PC-3 (cell line): ENCODE measurements at regions not wholly inside any gene's neighbourhood (a gene's known extent, or its start where the extent isn't known, plus 50 kb on each side); places are given as distances from the start of the nearest gene placed in this dataset.

Source experiments
- ATAC-seq: fragments of 200-7000 bp; cut with Tn5 transposase; 2 replicates; pipeline ENCODE4 v1.9.1; 2020; ENCODE audit warnings: mild to moderate bottlenecking, moderate library complexity
- BruUV-seq: library from RNA; stranded (reverse); fragments of 400-500 nt; replicated peaks from 2 replicates; lab custom pipeline; 2021; lab: Mats Ljungman, UMichigan
- CTCF ChIA-PET: fragments of 300-600 bp; sonication (Branson Sonifier 250); formaldehyde crosslinking; loops from one replicate; lab custom pipeline; 2022; ENCODE audit warnings: antibody characterized with exemption; lab: Charles Lee
- POLR2A ChIA-PET: fragments of 300-600 bp; sonication (Branson Sonifier 250); formaldehyde crosslinking; loops from one replicate; lab custom pipeline; 2022; ENCODE audit warnings: antibody characterized with exemption; ENCODE audit not compliant: unreplicated experiment; lab: Charles Lee
- DNase-seq: peaks from one replicate; pipeline ENCODE4 v3.0.0-alpha.2; 2015
- H2AFZ ChIP-seq: fragments of 300-600 bp; sonication (generic); 2 replicates; pipeline ENCODE4 v1.6.0; 2016; ENCODE audit warnings: antibody characterized with exemption, low read length
- H3F3A ChIP-seq: fragments of 300-600 bp; sonication (generic); one replicate; pipeline ENCODE4 v1.6.0; 2017; ENCODE audit warnings: antibody characterized with exemption, low read length, control low read depth, mild to moderate bottlenecking; ENCODE audit not compliant: unreplicated experiment
- H3K27ac ChIP-seq: fragments of 300-600 bp; sonication (generic); 2 replicates; pipeline ENCODE4 v1.5.1; 2016; ENCODE audit warnings: mild to moderate bottlenecking, low read length
- H3K27me3 ChIP-seq: fragments of 300-600 bp; sonication (generic); 2 replicates; pipeline ENCODE4 v1.6.1; 2016; ENCODE audit warnings: low read length, mixed read lengths
- H3K36me3 ChIP-seq: fragments of 300-600 bp; sonication (generic); 2 replicates; pipeline ENCODE4 v1.6.1; 2016; ENCODE audit warnings: low read depth, mixed run types, low read length, mixed read lengths
- H3K4me1 ChIP-seq: fragments of 300-600 bp; sonication (generic); 2 replicates; pipeline ENCODE4 v1.5.1; 2016; ENCODE audit warnings: low read length; ENCODE audit not compliant: insufficient read depth
- H3K4me2 ChIP-seq: fragments of 300-600 bp; sonication (generic); 2 replicates; pipeline ENCODE4 v1.6.0; 2016; ENCODE audit warnings: low read length
- H3K4me3 ChIP-seq: fragments of 300-600 bp; sonication (generic); 2 replicates; pipeline ENCODE4 v1.5.1; 2016; ENCODE audit warnings: mild to moderate bottlenecking, low read length, mixed read lengths
- H3K79me2 ChIP-seq: fragments of 300-600 bp; sonication (generic); 2 replicates; pipeline ENCODE4 v1.6.1; 2017; ENCODE audit warnings: low read length, mixed read lengths
- H3K9ac ChIP-seq: fragments of 300-600 bp; sonication (generic); 2 replicates; pipeline ENCODE4 v1.6.0; 2016; ENCODE audit warnings: mild to moderate bottlenecking, low read length
- H3K9me2 ChIP-seq: fragments of 300-600 bp; sonication (generic); replicated peaks from 2 replicates; pipeline ENCODE4 v1.6.1; 2016; ENCODE audit warnings: mixed run types, low read length, mixed read lengths
- H3K9me3 ChIP-seq: fragments of 300-600 bp; sonication (generic); 2 replicates; pipeline ENCODE4 v1.6.1; 2016; ENCODE audit warnings: low read length, mixed read lengths
- H4K20me1 ChIP-seq: fragments of 300-600 bp; sonication (generic); 2 replicates; pipeline ENCODE4 v1.6.1; 2016; ENCODE audit warnings: low read length, mixed read lengths
- CTCF ChIP-seq: fragments of 300-600 bp; sonication (generic); conservative IDR thresholded peaks from 2 replicates; pipeline ENCODE4 v1.5.1; 2017; ENCODE audit warnings: antibody characterized with exemption, low read depth, mild to moderate bottlenecking, low read length
- EZH2 ChIP-seq: fragments of 300-600 bp; sonication (generic); IDR thresholded peaks from one replicate; pipeline ENCODE4 v1.6.1; 2017; ENCODE audit warnings: antibody characterized with exemption, mild to moderate bottlenecking, low read length; ENCODE audit not compliant: unreplicated experiment
- EZH2phosphoT487 ChIP-seq: fragments of 300-600 bp; sonication (generic); IDR thresholded peaks from 2 replicates; pipeline ENCODE4 v1.6.1; 2018; ENCODE audit warnings: mild to moderate bottlenecking, antibody characterized with exemption, low read length, borderline replicate concordance
- intact Hi-C: fragments of 100-400 bp; cut with micrococcal nuclease; formaldehyde crosslinking; loops from 2 replicates; pipeline ENCODE4 v1.9.0; 2023

- ATAC-seq (no peak), DNase-seq (no peak)
- BruUV-seq = no TSS peak
- no peak overlapping the region for H3K4me3 ChIP-seq
- intact Hi-C loops = no loop called here
- H3K79me2 ChIP-seq = no peaks in the 10 kb centered on the region
- H3F3A ChIP-seq = no peaks in the 10 kb centered on the region
- no peak for TF ChIP-seq EZH2phosphoT487
- H4K20me1 ChIP-seq = no peaks in the 10 kb centered on the region
- no peaks in the 10 kb centered on the region for H3K4me1 ChIP-seq
- peaks cover 10% of the 10 kb centered on the region; the same call in 1 of the 2 replicates for H3K27me3 ChIP-seq
- no peak overlapping the region for H3K27ac ChIP-seq
- no peak overlapping the region for H3K4me2 ChIP-seq
- no peak overlapping the region for H3K9ac ChIP-seq
- H3K36me3 ChIP-seq = no peaks in the 10 kb centered on the region
- ChIA-PET POLR2A (no interaction called here), CTCF (interaction anchor here (0.5 kb wide), 1 partner anchor 17 kb away, joined by 3 read pairs; no protein-coding TSS in a partner anchor)
- H3K9me2 ChIP-seq = no peaks in the 10 kb centered on the region
- H2AFZ ChIP-seq = no peak overlapping the region
- H3K9me3 ChIP-seq = no peaks in the 10 kb centered on the region
These were observed 123.9 kb upstream of the VSTM2B start for GRCh38 chr19:29401712-29402421.

GRCh38 chr19:29402563-29402962 is 123.2 kb upstream of the VSTM2B start:
- CTCF ChIA-PET = no interaction called here
- no peak for ATAC-seq
- Histone ChIP-seq H3K4me1 (no peaks in the 10 kb centered on the region), H3K4me2 (no peak overlapping the region), H3K27ac (no peak overlapping the region), H2AFZ (no peak overlapping the region), H3K9me3 (no peaks in the 10 kb centered on the region), H3K9me2 (no peaks in the 10 kb centered on the region), H3F3A (no peaks in the 10 kb centered on the region), H3K9ac (no peak overlapping the region), H3K79me2 (no peaks in the 10 kb centered on the region), H3K27me3 (peaks cover 10% of the 10 kb centered on the region; the same call in 1 of the 2 replicates), H3K36me3 (no peaks in the 10 kb centered on the region), H3K4me3 (no peak overlapping the region), H4K20me1 (no peaks in the 10 kb centered on the region)
- no peak for DNase-seq
- TF ChIP-seq EZH2 = no peak
- TF ChIP-seq CTCF = no peak
- no peak for TF ChIP-seq EZH2phosphoT487
- no TSS peak for BruUV-seq
- intact Hi-C loops = no loop called here
- POLR2A ChIA-PET = no interaction called here

GRCh38 chr19:29404015-29404414 is 121.8 kb upstream of the VSTM2B start:
- BruUV-seq = no TSS peak
- Histone ChIP-seq H3K4me2 (no peak overlapping the region), H3K27ac (no peak overlapping the region), H3F3A (no peaks in the 10 kb centered on the region), H2AFZ (no peak overlapping the region), H4K20me1 (no peaks in the 10 kb centered on the region), H3K36me3 (no peaks in the 10 kb centered on the region), H3K27me3 (peaks cover 10% of the 10 kb centered on the region; the same call in 1 of the 2 replicates), H3K9me2 (no peaks in the 10 kb centered on the region), H3K9ac (no peak overlapping the region), H3K4me1 (no peaks in the 10 kb centered on the region), H3K4me3 (no peak overlapping the region), H3K79me2 (no peaks in the 10 kb centered on the region), H3K9me3 (no peaks in the 10 kb centered on the region)
- ATAC-seq (no peak), DNase-seq (no peak)
- intact Hi-C loops = no loop called here
- ChIA-PET CTCF (no interaction called here), POLR2A (no interaction called here)
- TF ChIP-seq EZH2 (no peak), EZH2phosphoT487 (no peak), CTCF (no peak)
